Heart right ventricle (tissue), 16 donors: ENCODE measurements at regions not wholly inside any gene's neighbourhood (a gene's known extent, or its start where the extent isn't known, plus 50 kb on each side); places are given as distances from the start of the nearest gene placed in this dataset.

Source experiments
- ATAC-seq, 8 donors: fragments of 200-7000 bp; cut with Tn5 transposase; one replicate each; pipeline ENCODE4 v1.9.1; 2020; ENCODE audit warnings: mild to moderate bottlenecking in 8 of 8, moderate library complexity in 8 of 8, moderate number of reproducible peaks in 1 of 8
- DNase-seq, 2 donors: peaks; one replicate each; pipeline ENCODE4 v3.0.0-alpha.2; 2020
- H3K27ac ChIP-seq, 10 donors: fragments of 200-600 bp; sonication (generic) in 2 of 10; one replicate each; pipeline versions ENCODE4 v1.5.0 to v1.8.0; 2020 to 2022; ENCODE audit warnings: mild to moderate bottlenecking in 3 of 10
- H3K27me3 ChIP-seq, 7 donors: fragments of 200-600 bp; one replicate each; pipeline ENCODE4 v1.8.0; 2021 to 2022; ENCODE audit warnings: mild to moderate bottlenecking in 2 of 7
- H3K36me3 ChIP-seq, 9 donors: fragments of 200-600 bp; sonication (generic) in 1 of 9; one replicate each; pipeline versions ENCODE4 v1.5.0 to v1.8.0; 2020 to 2022; ENCODE audit warnings: mild to moderate bottlenecking in 2 of 9
- H3K4me1 ChIP-seq, 9 donors: fragments of 200-600 bp; sonication (generic) in 1 of 9; one replicate each; pipeline versions ENCODE4 v1.5.0 to v1.8.0; 2020 to 2022; ENCODE audit warnings: mild to moderate bottlenecking in 4 of 9
- H3K4me3 ChIP-seq, 10 donors: fragments of 200-600 bp; sonication (generic) in 2 of 10; one replicate each; pipeline versions ENCODE4 v1.5.0 to v1.8.0; 2020 to 2022; ENCODE audit warnings: mild to moderate bottlenecking in 7 of 10, moderate library complexity in 2 of 10
- H3K9me3 ChIP-seq, 11 donors: fragments of 200-600 bp in 10 of 11; sonication (generic) in 2 of 11; one replicate each; pipeline versions ENCODE4 v1.5.0 to v1.8.0; 2013 to 2022; ENCODE audit warnings: mild to moderate bottlenecking in 2 of 11, control low read depth in 1 of 11, moderate library complexity in 1 of 11
- CTCF ChIP-seq, 9 donors: fragments of 200-600 bp; sonication (generic) in 2 of 9; IDR thresholded peaks; one replicate each; pipeline versions ENCODE4 v1.5.0 to v1.8.0; 2021 to 2022; ENCODE audit warnings: antibody characterized with exemption in 9 of 9, mild to moderate bottlenecking in 5 of 9, moderate library complexity in 1 of 9
- WGBS, 2 donors: extraction: QIAGEN DNeasy Blood & Tissue Kit; methylation state at CpG; one replicate each; pipeline ENCODE4 v1.1.7; 2013; ENCODE audit warnings: inconsistent platforms in 1 of 2; 5-methylcytosine and 5-hydroxymethylcytosine counted together
- intact Hi-C, 10 donors: fragments of 100-400 bp; cut with DNase I; formaldehyde crosslinking; loops; one replicate each; pipeline versions ENCODE4 v1.11.1 to v1.14.2; 2022
- donor health status: Arrhythmogenic right ventricular cardiomyopathy.
- donor health status: ischemic (EF 13 %, LVEDD 7.1; RV severe dilation, severe dysfunction).
- donor health status: healthy with polysubstance abuse.
- donor health status: DM: no; HTN: yes; CAD: no.
- donor health status: DM: no; HTN: no; CAD: no.
- donor health status: ischemic (EF 25% LVEDD 6.9; RV normal size, moderate dysfunction).
- donor health status: ischemic (EF 25% LVEDD 5.7; RV mildly dilated, moderate dysfunction).
- donor health status: healthy.
- donor health status: DM: yes; HTN: yes; CAD: no.
- donor health status: Ischemic cardiomyopathy.
- donor health status: ischemic (EF 35%, LVEDD 5.7; RV mildly dilated, moderate dysfunction).
- donor health status: nonischemic (EF 11% LVEDD 7.7; RV severe dilation, severe dysfunction).
- donor health status: DM: yes; HTN: yes; CAD: no.
- donor health status: PGD.
- donor health status: ischemic (EF 29% LVEDD 5.4; RV normal size, mild dysfunction).
- donor health status: nonischemic (EF 23%, LVEDD 6.1; RV moderate dilation, normal function).

GRCh38 chrY:7962350-7962749 lies 1050.8 kb upstream of the AMELY start:
- DNase-seq (no peak), ATAC-seq (no peak)
- Histone ChIP-seq H3K27me3 (no peaks in the 10 kb centered on the region), H3K27ac (no peak overlapping the region), H3K4me3 (no peak overlapping the region), H3K36me3 (no peaks in the 10 kb centered on the region), H3K4me1 (no peaks in the 10 kb centered on the region), H3K9me3 (no peaks in the 10 kb centered on the region)
- TF ChIP-seq CTCF (IDR thresholded peaks at IDR 0.05): no peak
- intact Hi-C loops: no loop called here
- 96 to 100% methylated on average over 1 of the region's 1 CpG for WGBS, 2 donors

GRCh38 chrY:7961811-7962210 lies 1050.3 kb upstream of the AMELY start:
- ATAC-seq (no peak), DNase-seq (no peak)
- H3K27me3 ChIP-seq: no peaks in the 10 kb centered on the region
- WGBS, 2 donors: 74 to 80% methylated on average over 2 of the region's 2 CpGs
- no peaks in the 10 kb centered on the region for H3K36me3 ChIP-seq
- no peak overlapping the region for H3K4me3 ChIP-seq
- no peaks in the 10 kb centered on the region for H3K9me3 ChIP-seq
- H3K27ac ChIP-seq: no peak overlapping the region
- no peak for TF ChIP-seq CTCF (IDR thresholded peaks at IDR 0.05)
- no peaks in the 10 kb centered on the region for H3K4me1 ChIP-seq
- intact Hi-C loops: no loop called here

GRCh38 chrY:7957773-7958172 lies 1046.2 kb upstream of the AMELY start:
- no peak for DNase-seq
- intact Hi-C loops: no loop called here
- no peak for ATAC-seq
- 74 to 82% methylated on average over 4 of the region's 4 CpGs for WGBS, 2 donors
- Histone ChIP-seq H3K36me3 (no peaks in the 10 kb centered on the region), H3K27me3 (no peaks in the 10 kb centered on the region), H3K9me3 (no peaks in the 10 kb centered on the region), H3K4me3 (no peak overlapping the region), H3K27ac (no peak overlapping the region), H3K4me1 (no peaks in the 10 kb centered on the region)
- TF ChIP-seq CTCF (IDR thresholded peaks at IDR 0.05): no peak

- Histone ChIP-seq H3K4me1 (no peaks in the 10 kb centered on the region), H3K9me3 (no peaks in the 10 kb centered on the region), H3K27me3 (no peaks in the 10 kb centered on the region), H3K36me3 (no peaks in the 10 kb centered on the region), H3K4me3 (no peak overlapping the region), H3K27ac (no peak overlapping the region)
- 52 to 72% methylated on average over 3 of the region's 3 CpGs for WGBS, 2 donors
- ATAC-seq: no peak
- no peak for TF ChIP-seq CTCF (IDR thresholded peaks at IDR 0.05)
- intact Hi-C loops: no loop called here
- DNase-seq: no peak
Measured at GRCh38 chrY:7951187-7951852, 1039.8 kb upstream of the AMELY start.
